Spinal cord (tissue), 9 donors: ENCODE measurements at regions not wholly inside any gene's neighbourhood (a gene's known extent, or its start where the extent isn't known, plus 50 kb on each side); places are given as distances from the start of the nearest gene placed in this dataset.

ENCODE experiments used
- DNase-seq, 6 donors: peaks; one replicate each; pipeline versions ENCODE4 v3.0.0 to v3.0.0-alpha.2; 2013 to 2015; ENCODE audit warnings: low spot score in 6 of 6, low read depth in 4 of 6
- H3K27ac ChIP-seq: one replicate; pipeline ENCODE4 v1.5.1; 2013; ENCODE audit warnings: low read depth, low read length, control low read depth
- H3K27me3 ChIP-seq: one replicate; pipeline ENCODE4 v1.6.1; 2013; ENCODE audit warnings: low read length; ENCODE audit not compliant: control insufficient read depth, insufficient read depth
- H3K36me3 ChIP-seq: one replicate; pipeline ENCODE4 v1.6.1; 2013; ENCODE audit warnings: low read length; ENCODE audit not compliant: control insufficient read depth, insufficient read depth
- H3K4me1 ChIP-seq: one replicate; pipeline ENCODE4 v1.6.1; 2013; ENCODE audit warnings: low read length; ENCODE audit not compliant: control insufficient read depth, insufficient read depth
- H3K4me3 ChIP-seq: one replicate; pipeline ENCODE4 v1.5.1; 2013; ENCODE audit warnings: low read depth, low read length, control low read depth
- H3K9me3 ChIP-seq: one replicate; pipeline ENCODE4 v1.6.1; 2013; ENCODE audit warnings: low read length; ENCODE audit not compliant: control insufficient read depth, insufficient read depth
- WGBS: methylation state at CpG from one replicate; pipeline ENCODE4 v1.1.5; 2013; ENCODE audit warnings: missing lambda C conversion rate; ENCODE audit not compliant: insufficient coverage; 5-methylcytosine and 5-hydroxymethylcytosine counted together
- donor health status: healthy.

GRCh38 chr21:34022627-34023335 is 50.6 kb upstream of the MRPS6 start:
- DNase-seq, result peak in 1 of 6 donors; percentile 43
- H3K4me1 ChIP-seq, result peaks cover 6% of the 10 kb centered on the region
- no peak overlapping the region for H3K4me3 ChIP-seq
- H3K36me3 ChIP-seq, result no peaks in the 10 kb centered on the region
- H3K9me3 ChIP-seq, result no peaks in the 10 kb centered on the region
- no peaks in the 10 kb centered on the region for H3K27me3 ChIP-seq
- WGBS, result no CpG with 5 or more reads among the region's 3 CpGs
- no peak overlapping the region for H3K27ac ChIP-seq

- WGBS, result no CpG with 5 or more reads among the region's 2 CpGs
- Histone ChIP-seq H3K4me3 (no peak overlapping the region), H3K27ac (no peak overlapping the region), H3K27me3 (no peaks in the 10 kb centered on the region), H3K4me1 (peaks cover 6% of the 10 kb centered on the region), H3K9me3 (no peaks in the 10 kb centered on the region), H3K36me3 (no peaks in the 10 kb centered on the region)
- no peak for DNase-seq
Observed at GRCh38 chr21:34021726-34022125, 51.7 kb upstream of the MRPS6 start.

DNA sequence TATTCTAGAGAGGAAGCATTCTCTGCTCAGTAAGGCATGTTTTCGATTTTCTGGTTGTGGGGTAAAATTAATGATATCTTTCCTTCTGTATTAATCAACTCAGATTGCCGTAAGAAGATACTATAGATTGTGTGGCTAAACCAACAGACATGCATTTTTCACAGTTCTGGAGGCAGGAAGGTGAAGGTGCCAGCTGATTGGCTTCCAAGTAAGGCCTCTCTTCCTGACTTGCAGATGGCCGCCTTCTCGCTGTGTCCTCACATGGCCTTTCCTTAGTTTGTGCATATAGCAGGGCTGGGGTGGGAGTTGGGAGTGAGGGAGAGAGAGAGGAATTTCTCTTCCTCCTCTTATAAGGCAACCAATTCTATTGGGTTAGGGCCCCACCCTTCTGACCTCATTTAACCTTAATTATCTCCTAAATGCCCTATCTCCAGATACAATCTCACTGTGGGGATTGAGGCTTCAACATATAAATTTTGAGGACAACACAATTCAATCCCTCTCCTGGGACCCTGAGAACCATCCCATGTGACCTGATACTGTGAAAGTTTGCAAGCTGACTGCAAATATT is 52.3 kb upstream of the MRPS6 start:
- Histone ChIP-seq H3K9me3 (no peaks in the 10 kb centered on the region), H3K4me3 (no peak overlapping the region), H3K36me3 (no peaks in the 10 kb centered on the region), H3K27ac (no peak overlapping the region), H3K4me1 (peaks cover 6% of the 10 kb centered on the region), H3K27me3 (no peaks in the 10 kb centered on the region)
- no peak for DNase-seq
- WGBS, result 100% methylated on average over 1 of the region's 4 CpGs

- Histone ChIP-seq H3K27ac (no peak overlapping the region), H3K9me3 (no peaks in the 10 kb centered on the region), H3K4me1 (peaks cover 6% of the 10 kb centered on the region), H3K4me3 (no peak overlapping the region), H3K27me3 (no peaks in the 10 kb centered on the region), H3K36me3 (no peaks in the 10 kb centered on the region)
- 24% methylated on average over 3 of the region's 6 CpGs for WGBS
- DNase-seq, result peak in 2 of 6 donors; percentile 17 to 47
Observed at GRCh38 chr21:34020005-34020847, 53.2 kb upstream of the MRPS6 start.

DNA sequence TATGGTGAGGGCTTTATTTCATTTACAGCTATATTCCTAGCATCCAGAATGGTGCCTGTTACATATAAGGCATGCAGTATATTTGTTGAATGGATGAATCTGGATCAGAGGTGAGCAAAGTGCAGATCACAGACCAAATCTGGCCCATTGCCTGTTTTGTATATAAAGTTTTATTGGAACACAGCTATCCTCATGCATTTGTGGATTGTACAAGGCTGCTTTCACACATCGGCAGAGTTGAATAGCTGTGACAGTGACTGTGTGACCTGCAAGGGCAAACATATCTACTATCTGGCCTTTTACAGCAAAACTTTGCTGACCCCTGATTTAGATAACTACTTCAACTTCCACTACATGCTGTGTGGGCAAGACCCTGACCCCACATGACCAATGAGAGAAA is 54.0 kb upstream of the MRPS6 start:
- Histone ChIP-seq H3K4me3 (no peak overlapping the region), H3K4me1 (peaks cover 6% of the 10 kb centered on the region), H3K27ac (no peak overlapping the region), H3K27me3 (no peaks in the 10 kb centered on the region), H3K36me3 (no peaks in the 10 kb centered on the region), H3K9me3 (no peaks in the 10 kb centered on the region)
- no CpG with 5 or more reads among the region's 1 CpG for WGBS
- DNase-seq, result no peak

- DNase-seq, result no peak
- Histone ChIP-seq H3K4me3 (no peak overlapping the region), H3K36me3 (no peaks in the 10 kb centered on the region), H3K4me1 (peaks cover 6% of the 10 kb centered on the region), H3K27ac (no peak overlapping the region), H3K27me3 (no peaks in the 10 kb centered on the region), H3K9me3 (no peaks in the 10 kb centered on the region)
- 92% methylated on average over 1 of the region's 1 CpG for WGBS
Observed at GRCh38 chr21:34018910-34019309, 54.5 kb upstream of the MRPS6 start.

DNA sequence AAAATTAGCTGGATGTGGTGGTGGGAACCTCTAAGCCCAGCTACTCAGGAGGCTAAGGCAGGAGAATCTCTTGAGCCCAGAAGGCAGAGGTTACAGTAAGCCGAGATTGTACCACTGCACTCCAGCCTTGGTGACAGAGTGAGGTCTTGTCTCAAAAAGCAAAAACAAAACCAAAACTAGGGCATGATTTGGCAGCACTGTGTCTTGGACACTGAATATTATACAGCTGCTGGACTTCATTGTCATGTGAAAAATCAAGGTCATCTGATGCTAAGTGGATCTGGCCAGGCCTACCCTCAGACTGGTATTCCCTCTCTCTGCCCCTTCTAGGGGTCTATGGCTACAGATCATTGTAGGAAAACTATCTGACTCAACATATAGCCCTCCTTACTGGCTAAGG is 55.2 kb upstream of the MRPS6 start:
- WGBS, result 88% methylated on average over 1 of the region's 1 CpG
- H3K9me3 ChIP-seq, result no peaks in the 10 kb centered on the region
- H3K4me3 ChIP-seq, result no peak overlapping the region
- no peaks in the 10 kb centered on the region for H3K36me3 ChIP-seq
- peaks cover 4% of the 10 kb centered on the region for H3K4me1 ChIP-seq
- DNase-seq, result no peak
- H3K27me3 ChIP-seq, result no peaks in the 10 kb centered on the region
- no peak overlapping the region for H3K27ac ChIP-seq

DNA sequence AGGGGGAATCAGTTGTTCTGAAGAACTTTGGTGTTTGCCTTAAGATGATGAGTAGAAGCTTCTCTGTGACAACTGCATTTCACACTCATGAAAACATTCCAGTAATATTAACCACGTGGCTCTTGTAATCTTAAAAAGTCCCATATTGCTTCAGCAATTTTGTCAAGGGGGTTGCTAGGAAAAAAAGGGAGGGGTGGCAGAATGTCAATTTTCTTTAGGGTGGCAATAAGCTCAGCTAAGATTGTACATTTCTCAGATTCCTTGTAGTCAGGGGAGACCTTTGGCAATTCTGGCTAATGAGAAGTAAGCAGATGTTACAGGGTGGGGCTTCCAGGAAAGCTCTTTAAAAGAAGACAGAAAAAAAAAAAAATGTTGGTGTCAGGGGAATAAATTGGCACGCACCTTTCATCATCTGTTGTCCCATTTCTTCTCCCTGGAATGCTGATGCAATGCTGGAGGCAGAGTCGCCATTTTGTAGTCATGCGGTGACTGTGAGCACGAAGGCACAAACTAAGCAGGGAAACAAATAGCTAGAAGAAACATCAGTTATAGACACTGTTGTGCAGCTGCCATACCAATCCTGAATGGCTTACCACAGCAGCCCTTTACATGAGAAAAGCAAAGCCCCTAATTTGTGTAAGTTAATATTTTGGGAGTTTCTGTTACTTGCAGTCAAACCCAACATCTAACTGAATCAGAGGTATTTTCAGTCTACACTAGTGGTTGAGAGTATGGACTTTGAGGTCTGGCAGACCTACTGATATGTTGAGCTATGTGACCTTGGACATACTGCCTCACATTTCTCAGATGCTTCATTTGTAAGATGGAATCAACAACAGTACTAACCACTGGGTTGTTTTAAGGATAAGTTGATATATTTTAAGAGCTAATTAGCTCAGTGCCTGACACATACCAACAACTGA is 56.1 kb upstream of the MRPS6 start:
- Histone ChIP-seq H3K27me3 (no peaks in the 10 kb centered on the region), H3K4me3 (no peak overlapping the region), H3K27ac (no peak overlapping the region), H3K9me3 (no peaks in the 10 kb centered on the region), H3K4me1 (no peaks in the 10 kb centered on the region), H3K36me3 (no peaks in the 10 kb centered on the region)
- DNase-seq, result no peak
- 100% methylated on average over 1 of the region's 5 CpGs for WGBS

GRCh38 chr21:34012640-34013039 is 60.7 kb upstream of the MRPS6 start:
- H3K36me3 ChIP-seq, result no peaks in the 10 kb centered on the region
- H3K4me1 ChIP-seq, result no peaks in the 10 kb centered on the region
- WGBS, result 90% methylated on average over 3 of the region's 3 CpGs

More at GRCh38 chr21:34012640-34013039, 60.7 kb upstream of the MRPS6 start:
- Histone ChIP-seq H3K4me3 (no peak overlapping the region), H3K27me3 (no peaks in the 10 kb centered on the region), H3K27ac (no peak overlapping the region), H3K9me3 (no peaks in the 10 kb centered on the region)
- DNase-seq, result no peak
